ENCODE measurements at regions not wholly inside any gene's neighbourhood (a gene's known extent, or its start where the extent isn't known, plus 50 kb on each side); places are given as distances from the start of the nearest gene placed in this dataset.

DNA sequence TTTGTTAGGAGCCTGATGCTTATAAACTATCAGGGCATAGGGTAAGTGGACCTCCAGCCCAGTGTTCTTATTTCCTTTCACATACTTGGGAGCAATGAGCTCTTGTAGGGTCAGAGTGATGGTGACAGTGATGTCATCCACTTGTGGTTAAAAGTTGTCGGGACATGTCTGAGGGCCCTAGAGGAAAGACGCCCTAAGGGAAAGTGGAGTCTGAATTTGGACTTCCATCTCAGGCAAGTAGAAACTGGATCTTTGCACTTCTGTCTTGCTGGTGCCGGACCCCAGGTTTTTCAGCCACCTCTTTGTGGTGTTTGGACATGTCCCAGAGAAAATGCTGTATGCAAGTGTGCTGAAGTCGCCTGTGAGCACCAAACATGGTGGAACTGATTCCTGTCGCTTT is 900.5 kb downstream of the C6orf118 start:
- H2AFZ ChIP-seq (ENCODE audit: low read depth, low read length) = no peak overlapping the region
- H3K9ac ChIP-seq (ENCODE audit: insufficient read depth in 1 of 2, low read depth in 2 of 2, low read length in 2 of 2) = no peak overlapping the region
- H3K9me3 ChIP-seq (replicated peaks; ENCODE audit: control insufficient read depth, insufficient read depth, low read depth, low read length) = peaks cover 2% of the 10 kb centered on the region; the same call in 1 of the 2 replicates
- H3K9me1 ChIP-seq (ENCODE audit: control insufficient read depth, insufficient read depth, low read length) = no peaks in the 10 kb centered on the region
- no TSS peak for BruUV-seq (replicated peaks)
- no peak overlapping the region for H3K4me2 ChIP-seq (ENCODE audit: insufficient read depth, low read length)
- intact Hi-C loops (cut with micrococcal nuclease) = loop anchor here (10.0 kb wide), 1 partner anchor 74 kb away; no protein-coding TSS in a partner anchor
- no peak overlapping the region for H3K4me3 ChIP-seq
- no peaks in the 10 kb centered on the region for H3K27me3 ChIP-seq (ENCODE audit: control insufficient read depth in 2 of 2, insufficient read depth in 2 of 2, low read length in 2 of 2)
- no peaks in the 10 kb centered on the region for H3K36me3 ChIP-seq (ENCODE audit: control insufficient read depth, insufficient read depth, low read length)
- DNase-seq (ENCODE audit: extremely low read depth in 1 of 4, low spot score in 3 of 4) (no peak), ATAC-seq (no peak), FAIRE-seq (no peak)
- no peaks in the 10 kb centered on the region for H4K20me1 ChIP-seq (replicated peaks; ENCODE audit: control insufficient read depth, insufficient read depth, low read length)
- H3K79me2 ChIP-seq (ENCODE audit: control insufficient read depth, insufficient read depth, low read length) = no peaks in the 10 kb centered on the region
- CTCF ChIA-PET (ENCODE audit: low intra/inter-chr PET ratio) = no interaction called here
- WGBS (ENCODE audit: insufficient coverage, low coverage, missing lambda C conversion rate) = 19% methylated on average over 5 of the region's 5 CpGs
- H3K27ac ChIP-seq (ENCODE audit: extremely low read depth, low read depth, low read length) = no peak overlapping the region
- POLR2A ChIA-PET = no interaction called here
- TF ChIP-seq ZBTB8A (IDR thresholded peaks at IDR 0.05; ENCODE audit: partially characterized antibody) (no peak), RBM15 (IDR thresholded peaks at IDR 0.05; ENCODE audit: insufficient read depth, low read length) (no peak), RBM39 (optimal IDR thresholded peaks at IDR 0.05; ENCODE audit: low read depth, low read length) (no peak), ZNF785 (CRISPR knock-in tag; IDR thresholded peaks at IDR 0.05) (no peak), ILK (tag; IDR thresholded peaks at IDR 0.05; ENCODE audit: borderline replicate concordance, low read depth) (no peak)
- in situ Hi-C loops (cut with MboI) = no loop called here
- H3K4me1 ChIP-seq (replicated peaks in 1 of 2; ENCODE audit: control insufficient read depth in 2 of 2, insufficient read depth in 2 of 2, low read length in 2 of 2) = no peaks in the 10 kb centered on the region; a peak in 2 of 5 replicates

DNA sequence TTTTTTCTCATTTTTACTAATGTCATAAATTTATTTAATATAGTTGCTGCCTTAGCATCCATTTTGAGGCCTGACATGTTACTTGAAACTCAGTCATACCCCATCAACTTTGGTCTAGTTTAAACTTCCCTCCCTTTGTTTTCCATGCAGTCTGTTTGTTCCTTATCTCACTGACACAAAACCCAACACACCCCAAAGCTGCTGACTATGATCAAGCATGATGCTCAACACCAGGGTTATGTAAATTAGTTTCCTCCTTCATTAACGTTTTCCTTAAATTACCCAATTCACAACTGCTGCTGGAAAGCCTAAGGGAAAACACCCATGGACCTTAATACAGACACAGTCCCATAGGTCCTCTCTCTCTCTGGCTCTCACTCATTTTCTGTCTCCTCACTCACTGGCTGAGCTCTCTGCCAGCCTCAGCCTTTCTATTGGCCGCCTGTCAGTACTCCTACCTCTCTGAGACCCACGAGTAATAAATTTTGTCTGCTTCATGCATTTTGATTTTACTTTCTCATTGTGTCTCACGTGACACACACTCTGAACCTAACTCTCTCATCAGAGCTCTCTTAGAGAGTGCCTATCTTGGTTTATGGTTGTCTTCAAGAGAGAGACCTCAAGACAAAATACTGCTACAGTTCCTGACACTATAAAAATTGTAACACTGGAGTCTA is 904.5 kb downstream of the C6orf118 start:
- DNase-seq (ENCODE audit: extremely low read depth in 1 of 4, low spot score in 3 of 4) (peak in 2 of 4 experiments; percentile 30 to 56), FAIRE-seq (peak; percentile 74), ATAC-seq (peak; percentile 89)
- Histone ChIP-seq H3K9me3 (replicated peaks; ENCODE audit: control insufficient read depth, insufficient read depth, low read depth, low read length) (peaks cover 2% of the 10 kb centered on the region; the same call in 1 of the 2 replicates), H3K4me3 (no peak overlapping the region), H3K27me3 (ENCODE audit: control insufficient read depth in 2 of 2, insufficient read depth in 2 of 2, low read length in 2 of 2) (no peaks in the 10 kb centered on the region), H3K9me1 (ENCODE audit: control insufficient read depth, insufficient read depth, low read length) (no peaks in the 10 kb centered on the region), H3K79me2 (ENCODE audit: control insufficient read depth, insufficient read depth, low read length) (no peaks in the 10 kb centered on the region), H3K4me1 (replicated peaks in 1 of 2; ENCODE audit: control insufficient read depth in 2 of 2, insufficient read depth in 2 of 2, low read length in 2 of 2) (no peaks in the 10 kb centered on the region; a peak in 2 of 5 replicates), H4K20me1 (replicated peaks; ENCODE audit: control insufficient read depth, insufficient read depth, low read length) (no peaks in the 10 kb centered on the region), H3K27ac (ENCODE audit: extremely low read depth, low read depth, low read length) (peak overlapping the region; percentile 53), H3K9ac (ENCODE audit: insufficient read depth in 1 of 2, low read depth in 2 of 2, low read length in 2 of 2) (no peak overlapping the region), H2AFZ (ENCODE audit: low read depth, low read length) (peak overlapping the region; percentile 68), H3K4me2 (ENCODE audit: insufficient read depth, low read length) (peak overlapping the region; percentile 56), H3K36me3 (ENCODE audit: control insufficient read depth, insufficient read depth, low read length) (no peaks in the 10 kb centered on the region)
- in situ Hi-C loops (cut with MboI) = no loop called here
- BruUV-seq (replicated peaks) = no TSS peak
- ChIA-PET CTCF (ENCODE audit: low intra/inter-chr PET ratio) (no interaction called here), POLR2A (no interaction called here)
- intact Hi-C loops (cut with micrococcal nuclease) = loop anchor here (10.0 kb wide), 1 partner anchor 70 kb away; no protein-coding TSS in a partner anchor
- WGBS (ENCODE audit: insufficient coverage, low coverage, missing lambda C conversion rate) = 0% methylated on average over 4 of the region's 4 CpGs
- TF ChIP-seq, protein P1, sequence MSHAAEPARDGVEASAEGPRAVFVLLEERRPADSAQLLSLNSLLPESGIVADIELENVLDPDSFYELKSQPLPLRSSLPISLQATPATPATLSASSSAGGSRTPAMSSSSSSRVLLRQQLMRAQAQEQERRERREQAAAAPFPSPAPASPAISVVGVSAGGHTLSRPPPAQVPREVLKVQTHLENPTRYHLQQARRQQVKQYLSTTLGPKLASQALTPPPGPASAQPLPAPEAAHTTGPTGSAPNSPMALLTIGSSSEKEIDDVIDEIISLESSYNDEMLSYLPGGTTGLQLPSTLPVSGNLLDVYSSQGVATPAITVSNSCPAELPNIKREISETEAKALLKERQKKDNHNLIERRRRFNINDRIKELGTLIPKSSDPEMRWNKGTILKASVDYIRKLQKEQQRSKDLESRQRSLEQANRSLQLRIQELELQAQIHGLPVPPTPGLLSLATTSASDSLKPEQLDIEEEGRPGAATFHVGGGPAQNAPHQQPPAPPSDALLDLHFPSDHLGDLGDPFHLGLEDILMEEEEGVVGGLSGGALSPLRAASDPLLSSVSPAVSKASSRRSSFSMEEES (CRISPR knock-in tag; IDR thresholded peaks at IDR 0.05) = peak; percentile 96
- TF ChIP-seq FOXM1 (IDR thresholded peaks at IDR 0.05; ENCODE audit: low read depth) (peak; percentile 35; the same call in 1 of the 2 replicates), FOXM1 (CRISPR knock-in tag; IDR thresholded peaks at IDR 0.05; ENCODE audit: low read depth) (no peak), ZNF311 (CRISPR knock-in tag; IDR thresholded peaks at IDR 0.05) (0 out of 2 replicates have a peak, but pooled peaks have one; percentile 23)
- TF ChIP-seq, protein P2, sequence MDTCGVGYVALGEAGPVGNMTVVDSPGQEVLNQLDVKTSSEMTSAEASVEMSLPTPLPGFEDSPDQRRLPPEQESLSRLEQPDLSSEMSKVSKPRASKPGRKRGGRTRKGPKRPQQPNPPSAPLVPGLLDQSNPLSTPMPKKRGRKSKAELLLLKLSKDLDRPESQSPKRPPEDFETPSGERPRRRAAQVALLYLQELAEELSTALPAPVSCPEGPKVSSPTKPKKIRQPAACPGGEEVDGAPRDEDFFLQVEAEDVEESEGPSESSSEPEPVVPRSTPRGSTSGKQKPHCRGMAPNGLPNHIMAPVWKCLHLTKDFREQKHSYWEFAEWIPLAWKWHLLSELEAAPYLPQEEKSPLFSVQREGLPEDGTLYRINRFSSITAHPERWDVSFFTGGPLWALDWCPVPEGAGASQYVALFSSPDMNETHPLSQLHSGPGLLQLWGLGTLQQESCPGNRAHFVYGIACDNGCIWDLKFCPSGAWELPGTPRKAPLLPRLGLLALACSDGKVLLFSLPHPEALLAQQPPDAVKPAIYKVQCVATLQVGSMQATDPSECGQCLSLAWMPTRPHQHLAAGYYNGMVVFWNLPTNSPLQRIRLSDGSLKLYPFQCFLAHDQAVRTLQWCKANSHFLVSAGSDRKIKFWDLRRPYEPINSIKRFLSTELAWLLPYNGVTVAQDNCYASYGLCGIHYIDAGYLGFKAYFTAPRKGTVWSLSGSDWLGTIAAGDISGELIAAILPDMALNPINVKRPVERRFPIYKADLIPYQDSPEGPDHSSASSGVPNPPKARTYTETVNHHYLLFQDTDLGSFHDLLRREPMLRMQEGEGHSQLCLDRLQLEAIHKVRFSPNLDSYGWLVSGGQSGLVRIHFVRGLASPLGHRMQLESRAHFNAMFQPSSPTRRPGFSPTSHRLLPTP (IDR thresholded peaks at IDR 0.05; ENCODE audit: borderline replicate concordance, extremely low read depth, insufficient read length) = no peak

Measured in K562 (cell line).